Testis (tissue), 2 donors: ENCODE measurements at regions not wholly inside any gene's neighbourhood (a gene's known extent, or its start where the extent isn't known, plus 50 kb on each side); places are given as distances from the start of the nearest gene placed in this dataset.

ENCODE experiments used
- DNase-seq: peaks from one replicate; pipeline ENCODE4 v3.0.0-alpha.2; 2019
- H3K27ac ChIP-seq, 2 donors: fragments of 200-600 bp; sonication (generic); one replicate each; pipeline ENCODE4 v1.5.1; 2019
- H3K27me3 ChIP-seq: fragments of 200-600 bp; sonication (generic); one replicate; pipeline ENCODE4 v1.5.1; 2019
- H3K36me3 ChIP-seq: fragments of 200-600 bp; sonication (generic); one replicate; pipeline ENCODE4 v1.5.1; 2017; ENCODE audit warnings: low read depth; ENCODE audit errors: missing control alignments
- H3K4me1 ChIP-seq: fragments of 200-600 bp; sonication (generic); one replicate; pipeline ENCODE4 v1.5.1; 2019
- H3K4me3 ChIP-seq, 2 donors: fragments of 200-600 bp; sonication (generic); one replicate each; pipeline ENCODE4 v1.5.1; 2017 to 2019
- H3K9me3 ChIP-seq: fragments of 200-600 bp; sonication (generic); one replicate; pipeline ENCODE4 v1.5.1; 2017
- CTCF ChIP-seq, 3 experiments: fragments of 450-650 bp in 2 of 3; fragments of 200-600 bp in 1 of 3; sonication (generic) in 1 of 3; IDR thresholded peaks; one replicate each; pipeline ENCODE4 v1.5.1; 2016 to 2019; ENCODE audit warnings: antibody characterized with exemption in 3 of 3, mild to moderate bottlenecking in 2 of 3, moderate library complexity in 1 of 3
- POLR2A ChIP-seq: fragments of 450-650 bp; IDR thresholded peaks from one replicate; pipeline ENCODE4 v1.6.1; 2017; ENCODE audit warnings: antibody characterized with exemption, mild to moderate bottlenecking, moderate library complexity
- WGBS, 2 donors: methylation state at CpG; one replicate each; pipeline ENCODE4 v1.1.5; 2018; 5-methylcytosine and 5-hydroxymethylcytosine counted together
- intact Hi-C: fragments of 100-400 bp; cut with DNase I; formaldehyde crosslinking; loops from one replicate; pipeline ENCODE4 v1.15.1; 2023; ENCODE audit warnings: low total_unique reads

- Histone ChIP-seq H3K4me1 (no peaks in the 10 kb centered on the region), H3K27ac (no peak overlapping the region), H3K27me3 (no peaks in the 10 kb centered on the region), H3K36me3 (no peaks in the 10 kb centered on the region), H3K4me3 (no peak overlapping the region), H3K9me3 (no peaks in the 10 kb centered on the region)
- 68 to 82% methylated on average over 2 of the region's 2 CpGs for WGBS, 2 donors
- DNase-seq = no peak
- no peak for TF ChIP-seq POLR2A
- TF ChIP-seq CTCF (IDR thresholded peaks at IDR 0.05) = no peak
- intact Hi-C loops = no loop called here
Measured at GRCh38 chr15:53102483-53102882, 312.3 kb upstream of the ONECUT1 start.

DNA sequence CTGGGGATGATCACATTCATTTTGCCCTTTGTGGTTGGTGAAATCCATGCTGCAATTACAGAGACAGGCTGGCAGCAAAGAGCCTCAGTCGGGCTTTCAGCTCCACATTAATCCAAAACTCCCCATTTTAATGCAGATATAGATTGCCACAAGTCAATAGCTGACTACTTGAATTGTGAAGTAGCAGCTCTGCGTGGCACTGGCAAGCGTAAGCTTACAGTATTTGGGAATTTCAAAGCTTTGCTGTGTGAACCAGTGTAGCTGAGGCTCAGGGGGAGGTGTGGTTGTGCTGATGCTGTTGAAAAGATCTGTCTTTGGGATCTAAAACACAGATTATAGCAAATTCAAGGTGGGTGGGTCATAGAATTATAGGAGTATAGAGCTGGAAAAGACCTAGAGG, 290.3 kb upstream of the ONECUT1 start:
- no peak overlapping the region for H3K27ac ChIP-seq
- no peak for TF ChIP-seq POLR2A
- TF ChIP-seq CTCF (IDR thresholded peaks at IDR 0.05) = no peak
- H3K27me3 ChIP-seq = no peaks in the 10 kb centered on the region
- WGBS, 2 donors = 15 to 56% methylated on average over 2 to 3 of the region's 3 CpGs
- H3K4me3 ChIP-seq = no peak overlapping the region
- DNase-seq = no peak
- H3K4me1 ChIP-seq = no peaks in the 10 kb centered on the region
- intact Hi-C loops = no loop called here
- no peaks in the 10 kb centered on the region for H3K36me3 ChIP-seq
- no peaks in the 10 kb centered on the region for H3K9me3 ChIP-seq

DNA sequence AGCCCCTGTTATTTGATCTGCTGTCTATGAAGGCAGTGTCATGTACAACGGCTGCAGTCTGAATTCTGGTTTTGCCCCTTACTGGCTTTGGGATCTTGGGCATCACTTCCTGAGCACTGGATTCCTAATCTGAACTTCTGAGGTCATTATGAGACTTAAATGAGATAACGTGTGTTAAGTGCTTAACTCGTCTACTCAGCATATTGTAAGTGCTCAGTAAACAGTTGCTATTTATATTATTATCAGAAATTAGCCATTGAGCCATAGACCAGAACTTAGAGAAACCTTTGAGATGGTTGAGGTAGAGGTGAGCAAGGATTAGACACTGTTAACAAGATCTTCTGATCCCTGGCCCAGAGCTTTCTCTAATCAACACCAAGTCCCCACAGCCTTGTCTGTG, 284.1 kb upstream of the ONECUT1 start:
- no peak overlapping the region for H3K4me3 ChIP-seq
- DNase-seq = no peak
- H3K4me1 ChIP-seq = no peaks in the 10 kb centered on the region
- intact Hi-C loops = no loop called here
- WGBS, 2 donors = 51 to 59% methylated on average over 3 of the region's 3 CpGs
- H3K27ac ChIP-seq = no peak overlapping the region
- no peaks in the 10 kb centered on the region for H3K9me3 ChIP-seq
- H3K27me3 ChIP-seq = no peaks in the 10 kb centered on the region
- no peak for TF ChIP-seq POLR2A
- TF ChIP-seq CTCF (IDR thresholded peaks at IDR 0.05) = no peak
- H3K36me3 ChIP-seq = no peaks in the 10 kb centered on the region

DNA sequence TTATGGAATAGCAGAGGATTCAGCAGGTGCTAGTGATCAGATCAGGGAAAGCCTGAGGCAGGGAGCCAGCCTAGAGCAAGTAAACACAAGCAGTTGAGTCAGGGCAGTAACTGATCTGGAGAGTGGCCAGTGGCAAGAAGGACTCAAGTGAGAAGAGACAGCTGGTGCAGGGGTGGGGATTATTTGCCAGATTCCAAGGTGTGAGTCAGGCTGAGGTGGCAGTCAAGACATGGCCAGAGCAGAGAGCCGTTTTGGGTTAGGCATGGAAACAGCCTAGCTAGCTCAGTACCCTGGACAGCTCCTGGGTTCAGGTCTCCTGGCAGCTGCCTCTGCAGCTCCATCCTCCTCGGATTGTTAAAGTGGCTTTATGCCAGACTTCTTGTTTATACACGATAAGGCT, 281.9 kb upstream of the ONECUT1 start:
- H3K4me3 ChIP-seq = no peak overlapping the region
- H3K9me3 ChIP-seq = no peaks in the 10 kb centered on the region
- H3K27ac ChIP-seq = no peak overlapping the region
- WGBS, 2 donors = 16 to 24% methylated on average over 3 of the region's 3 CpGs
- intact Hi-C loops = no loop called here
- H3K36me3 ChIP-seq = no peaks in the 10 kb centered on the region
- no peaks in the 10 kb centered on the region for H3K4me1 ChIP-seq
- DNase-seq = peak; percentile 52
- TF ChIP-seq CTCF (IDR thresholded peaks at IDR 0.05) (no peak), POLR2A (no peak)
- H3K27me3 ChIP-seq = no peaks in the 10 kb centered on the region

GRCh38 chr15:53068636-53069035, 278.5 kb upstream of the ONECUT1 start:
- intact Hi-C loops = no loop called here
- TF ChIP-seq POLR2A (no peak), CTCF (IDR thresholded peaks at IDR 0.05) (no peak)
- Histone ChIP-seq H3K4me3 (no peak overlapping the region), H3K27me3 (no peaks in the 10 kb centered on the region), H3K4me1 (no peaks in the 10 kb centered on the region), H3K9me3 (no peaks in the 10 kb centered on the region), H3K27ac (no peak overlapping the region), H3K36me3 (no peaks in the 10 kb centered on the region)
- 60% methylated on average over 4 of the region's 4 CpGs for WGBS, 2 donors
- DNase-seq = no peak
